CD8-positive, alpha-beta memory T cell (primary cell): ENCODE measurements at regions not wholly inside any gene's neighbourhood (a gene's known extent, or its start where the extent isn't known, plus 50 kb on each side); places are given as distances from the start of the nearest gene placed in this dataset.

Source experiments
- CTCF ChIA-PET: fragments of 350-600 bp; sonication (Branson Sonifier 250); formaldehyde crosslinking; loops from one replicate; lab custom pipeline; 2021; ENCODE audit warnings: antibody characterized with exemption; lab: Charles Lee
- POLR2A ChIA-PET: fragments of 350-600 bp; sonication (Branson Sonifier 250); formaldehyde crosslinking; loops from one replicate; lab custom pipeline; 2021; ENCODE audit warnings: antibody characterized with exemption; lab: Charles Lee
- DNase-seq, 5 donors: peaks; one replicate each; pipeline versions ENCODE4 v3.0.0 to v3.0.0-alpha.2; 2020 to 2022; ENCODE audit warnings: mixed read lengths in 1 of 5
- H3K27ac ChIP-seq: one replicate; pipeline ENCODE4 v1.7.0; 2013; ENCODE audit warnings: low read depth, mild to moderate bottlenecking, low read length, moderate library complexity
- H3K27me3 ChIP-seq: 2 replicates; pipeline ENCODE4 v1.7.0; 2013; ENCODE audit warnings: low read length, mild to moderate bottlenecking; ENCODE audit not compliant: insufficient read depth, poor library complexity, severe bottlenecking
- H3K36me3 ChIP-seq: 2 replicates; pipeline ENCODE4 v1.7.0; 2013; ENCODE audit warnings: mild to moderate bottlenecking, low read length, moderate library complexity; ENCODE audit not compliant: insufficient read depth
- H3K4me1 ChIP-seq: 2 replicates; pipeline ENCODE4 v1.7.0; 2013; ENCODE audit warnings: mild to moderate bottlenecking, low read length, moderate library complexity; ENCODE audit not compliant: insufficient read depth
- H3K4me3 ChIP-seq: 2 replicates; pipeline ENCODE4 v1.7.0; 2013; ENCODE audit warnings: mild to moderate bottlenecking, low read length
- H3K9me3 ChIP-seq: 2 replicates; pipeline ENCODE4 v1.7.0; 2013; ENCODE audit warnings: mild to moderate bottlenecking, low read length
- H3K27ac Mint-ChIP-seq, 8 donors: one replicate each; pipeline ENCODE4 v1.8.0; 2020 to 2021; ENCODE audit warnings: mixed read lengths in 8 of 8, mild to moderate bottlenecking in 6 of 8, inconsistent platforms in 3 of 8, moderate library complexity in 3 of 8
- H3K27me3 Mint-ChIP-seq, 2 donors: one replicate each; pipeline ENCODE4 v1.8.0; 2020 to 2021; ENCODE audit warnings: mixed read lengths in 2 of 2, mild to moderate bottlenecking in 1 of 2, moderate library complexity in 1 of 2
- H3K36me3 Mint-ChIP-seq, 3 donors: one replicate each; pipeline ENCODE4 v1.8.0; 2020 to 2021; ENCODE audit warnings: mixed read lengths in 3 of 3, inconsistent platforms in 1 of 3, mild to moderate bottlenecking in 1 of 3
- H3K4me1 Mint-ChIP-seq, 3 donors: one replicate each; pipeline ENCODE4 v1.8.0; 2020 to 2021; ENCODE audit warnings: mixed read lengths in 3 of 3, inconsistent platforms in 1 of 3, mild to moderate bottlenecking in 1 of 3
- H3K4me3 Mint-ChIP-seq, 7 donors: one replicate each; pipeline ENCODE4 v1.8.0; 2020 to 2021; ENCODE audit warnings: mixed read lengths in 7 of 7, mild to moderate bottlenecking in 6 of 7, moderate library complexity in 4 of 7, inconsistent platforms in 2 of 7
- H3K9me3 Mint-ChIP-seq, 5 donors: one replicate each; pipeline ENCODE4 v1.8.0; 2020 to 2022; ENCODE audit warnings: mixed read lengths in 5 of 5, mild to moderate bottlenecking in 3 of 5, moderate library complexity in 2 of 5, inconsistent platforms in 1 of 5

- no peak overlapping the region for H3K4me3 ChIP-seq
- Mint-ChIP-seq H3K36me3 (no peaks in the 10 kb centered on the region), H3K4me1 (no peaks in the 10 kb centered on the region), H3K9me3 (no peaks in the 10 kb centered on the region), H3K27ac (no peak overlapping the region), H3K4me3 (no peak overlapping the region), H3K27me3 (peaks cover 0 to 5% of the 10 kb centered on the region in 2 donors)
- H3K27me3 ChIP-seq: no peaks in the 10 kb centered on the region
- no peaks in the 10 kb centered on the region for H3K9me3 ChIP-seq
- ChIA-PET CTCF (no interaction called here), POLR2A (no interaction called here)
- H3K27ac ChIP-seq: no peak overlapping the region
- no peaks in the 10 kb centered on the region for H3K36me3 ChIP-seq
- DNase-seq: no peak
- H3K4me1 ChIP-seq: no peaks in the 10 kb centered on the region
These were observed 218.1 kb upstream of the HMGA2 start for GRCh38 chr12:65606008-65606766.

- POLR2A ChIA-PET: no interaction called here
- no peak overlapping the region for H3K27ac ChIP-seq
- no peaks in the 10 kb centered on the region for H3K4me1 ChIP-seq
- no peak overlapping the region for H3K4me3 ChIP-seq
- Mint-ChIP-seq H3K9me3 (peaks cover 0 to 2% (median 0%) of the 10 kb centered on the region in 5 donors), H3K27ac (no peak overlapping the region), H3K4me3 (no peak overlapping the region), H3K36me3 (no peaks in the 10 kb centered on the region), H3K4me1 (no peaks in the 10 kb centered on the region), H3K27me3 (peaks cover 2% of the 10 kb centered on the region in 2 donors)
- no peaks in the 10 kb centered on the region for H3K36me3 ChIP-seq
- no peaks in the 10 kb centered on the region for H3K27me3 ChIP-seq
- no peaks in the 10 kb centered on the region for H3K9me3 ChIP-seq
- CTCF ChIA-PET: no interaction called here
- no peak for DNase-seq
These were observed 216.9 kb upstream of the HMGA2 start for GRCh38 chr12:65607401-65607841.

GRCh38 chr12:65608319-65608916 is 215.9 kb upstream of the HMGA2 start:
- H3K4me1 Mint-ChIP-seq: no peaks in the 10 kb centered on the region
- H3K4me3 Mint-ChIP-seq: no peak overlapping the region

GRCh38 chr12:65609359-65609771 is 214.9 kb upstream of the HMGA2 start:
- POLR2A ChIA-PET: no interaction called here

More at GRCh38 chr12:65608319-65608916, 215.9 kb upstream of the HMGA2 start:
- H3K4me1 ChIP-seq: no peaks in the 10 kb centered on the region
- no peak overlapping the region for H3K27ac Mint-ChIP-seq
- H3K27me3 Mint-ChIP-seq: peaks cover 0 to 3% of the 10 kb centered on the region in 2 donors
- H3K36me3 Mint-ChIP-seq: no peaks in the 10 kb centered on the region
- no peaks in the 10 kb centered on the region for H3K27me3 ChIP-seq
- H3K9me3 Mint-ChIP-seq: peaks cover 0 to 2% (median 0%) of the 10 kb centered on the region in 5 donors
- no peaks in the 10 kb centered on the region for H3K9me3 ChIP-seq
- CTCF ChIA-PET: no interaction called here
- no peak overlapping the region for H3K4me3 ChIP-seq
- H3K27ac ChIP-seq: no peak overlapping the region
- DNase-seq: no peak
- POLR2A ChIA-PET: interaction anchor here (0.5 kb wide), 1 partner anchor 11 kb away, joined by 3 read pairs; no protein-coding TSS in a partner anchor
- H3K36me3 ChIP-seq: no peaks in the 10 kb centered on the region

GRCh38 chr12:65611396-65611795 is 212.9 kb upstream of the HMGA2 start:
- Histone ChIP-seq H3K27me3 (no peaks in the 10 kb centered on the region), H3K27ac (no peak overlapping the region), H3K4me3 (no peak overlapping the region), H3K9me3 (no peaks in the 10 kb centered on the region), H3K36me3 (no peaks in the 10 kb centered on the region), H3K4me1 (no peaks in the 10 kb centered on the region)
- Mint-ChIP-seq H3K27ac (no peak overlapping the region), H3K4me1 (no peaks in the 10 kb centered on the region), H3K36me3 (no peaks in the 10 kb centered on the region), H3K9me3 (peaks cover 0 to 2% (median 0%) of the 10 kb centered on the region in 5 donors), H3K27me3 (peaks cover 0 to 3% of the 10 kb centered on the region in 2 donors), H3K4me3 (no peak overlapping the region)
- ChIA-PET CTCF (no interaction called here), POLR2A (no interaction called here)
- no peak for DNase-seq

More at GRCh38 chr12:65609359-65609771, 214.9 kb upstream of the HMGA2 start:
- Histone ChIP-seq H3K36me3 (no peaks in the 10 kb centered on the region), H3K4me1 (no peaks in the 10 kb centered on the region), H3K27ac (no peak overlapping the region), H3K4me3 (no peak overlapping the region), H3K9me3 (no peaks in the 10 kb centered on the region), H3K27me3 (no peaks in the 10 kb centered on the region)
- Mint-ChIP-seq H3K27me3 (peaks cover 0 to 3% of the 10 kb centered on the region in 2 donors), H3K9me3 (peaks cover 0 to 2% (median 0%) of the 10 kb centered on the region in 5 donors), H3K4me1 (no peaks in the 10 kb centered on the region), H3K36me3 (no peaks in the 10 kb centered on the region), H3K27ac (no peak overlapping the region), H3K4me3 (no peak overlapping the region)
- CTCF ChIA-PET: no interaction called here
- DNase-seq: no peak

GRCh38 chr12:65612440-65612839 is 211.8 kb upstream of the HMGA2 start:
- H3K9me3 Mint-ChIP-seq: peaks cover 0 to 2% (median 0%) of the 10 kb centered on the region in 5 donors
- CTCF ChIA-PET: no interaction called here
- Histone ChIP-seq H3K27ac (no peak overlapping the region), H3K4me1 (no peaks in the 10 kb centered on the region), H3K36me3 (no peaks in the 10 kb centered on the region), H3K9me3 (no peaks in the 10 kb centered on the region), H3K27me3 (no peaks in the 10 kb centered on the region), H3K4me3 (no peak overlapping the region)
- no peak for DNase-seq
- POLR2A ChIA-PET: no interaction called here
- H3K27ac Mint-ChIP-seq: no peak overlapping the region
- peaks cover 0 to 3% of the 10 kb centered on the region in 2 donors for H3K27me3 Mint-ChIP-seq
- H3K4me3 Mint-ChIP-seq: no peak overlapping the region
- no peaks in the 10 kb centered on the region for H3K36me3 Mint-ChIP-seq
- H3K4me1 Mint-ChIP-seq: no peaks in the 10 kb centered on the region

- Histone ChIP-seq H3K4me1 (no peaks in the 10 kb centered on the region), H3K36me3 (no peaks in the 10 kb centered on the region), H3K4me3 (no peak overlapping the region), H3K9me3 (no peaks in the 10 kb centered on the region), H3K27ac (no peak overlapping the region), H3K27me3 (no peaks in the 10 kb centered on the region)
- H3K9me3 Mint-ChIP-seq: peaks cover 0 to 2% (median 0%) of the 10 kb centered on the region in 5 donors
- no peak overlapping the region for H3K4me3 Mint-ChIP-seq
- no peak for DNase-seq
- H3K36me3 Mint-ChIP-seq: no peaks in the 10 kb centered on the region
- ChIA-PET CTCF (no interaction called here), POLR2A (no interaction called here)
- no peak overlapping the region for H3K27ac Mint-ChIP-seq
- H3K27me3 Mint-ChIP-seq: peaks cover 3 to 4% of the 10 kb centered on the region in 2 donors
- no peaks in the 10 kb centered on the region for H3K4me1 Mint-ChIP-seq
These were observed 210.6 kb upstream of the HMGA2 start for GRCh38 chr12:65613692-65614091.

GRCh38 chr12:65614259-65614889 is 209.9 kb upstream of the HMGA2 start:
- Mint-ChIP-seq H3K27ac (no peak overlapping the region), H3K36me3 (no peaks in the 10 kb centered on the region), H3K27me3 (peaks cover 3 to 4% of the 10 kb centered on the region in 2 donors), H3K4me1 (no peaks in the 10 kb centered on the region), H3K4me3 (no peak overlapping the region), H3K9me3 (peaks cover 0 to 2% (median 0%) of the 10 kb centered on the region in 5 donors)
- Histone ChIP-seq H3K4me1 (no peaks in the 10 kb centered on the region), H3K36me3 (no peaks in the 10 kb centered on the region), H3K9me3 (no peaks in the 10 kb centered on the region), H3K27ac (no peak overlapping the region), H3K27me3 (no peaks in the 10 kb centered on the region), H3K4me3 (no peak overlapping the region)
- no peak for DNase-seq
- ChIA-PET CTCF (no interaction called here), POLR2A (no interaction called here)
